H9 (cell line): ENCODE measurements at regions not wholly inside any gene's neighbourhood (a gene's known extent, or its start where the extent isn't known, plus 50 kb on each side); places are given as distances from the start of the nearest gene placed in this dataset.

Experiments
- DNase-seq: peaks from one replicate; pipeline ENCODE4 v3.0.0-alpha.2; 2017
- H2AFZ ChIP-seq: one replicate; pipeline ENCODE4 v1.6.1; 2013; ENCODE audit warnings: mild to moderate bottlenecking, low read length, control low read depth, moderate library complexity
- H2AK5ac ChIP-seq: 2 replicates; pipeline ENCODE4 v1.6.1; 2013; ENCODE audit warnings: low read length, control low read depth, mixed read lengths; ENCODE audit not compliant: insufficient read length
- H2BK120ac ChIP-seq: one replicate; pipeline ENCODE4 v1.6.1; 2013; ENCODE audit warnings: low read depth, mild to moderate bottlenecking, low read length, control low read depth, inconsistent platforms; ENCODE audit not compliant: poor library complexity, severe bottlenecking
- H2BK12ac ChIP-seq: 2 replicates; pipeline ENCODE4 v1.6.1; 2013; ENCODE audit warnings: low read length, control low read depth, mixed read lengths, low read depth; ENCODE audit not compliant: insufficient read length
- H2BK15ac ChIP-seq: 2 replicates; pipeline ENCODE4 v1.6.1; 2013; ENCODE audit warnings: low read depth, low read length, control low read depth
- H2BK20ac ChIP-seq: one replicate; pipeline ENCODE4 v1.6.1; 2013; ENCODE audit warnings: low read depth, mild to moderate bottlenecking, low read length, control low read depth, inconsistent platforms; ENCODE audit not compliant: poor library complexity, severe bottlenecking
- H2BK5ac ChIP-seq: 2 replicates; pipeline ENCODE4 v1.6.1; 2013; ENCODE audit warnings: low read length, control low read depth, mixed read lengths; ENCODE audit not compliant: insufficient read length
- H3K14ac ChIP-seq: 2 replicates; pipeline ENCODE4 v1.6.1; 2013; ENCODE audit warnings: low read length, control low read depth; ENCODE audit not compliant: insufficient read depth
- H3K18ac ChIP-seq: 2 replicates; pipeline ENCODE4 v1.6.1; 2013; ENCODE audit warnings: low read depth, mild to moderate bottlenecking, mixed read lengths, low read length, control low read depth; ENCODE audit not compliant: insufficient read length
- H3K23ac ChIP-seq: 2 replicates; pipeline ENCODE4 v1.6.1; 2013; ENCODE audit warnings: low read length, control low read depth, mixed read lengths, low read depth; ENCODE audit not compliant: insufficient read length
- H3K23me2 ChIP-seq: 2 replicates; pipeline ENCODE4 v1.6.1; 2013; ENCODE audit warnings: low read depth, mild to moderate bottlenecking, mixed read lengths, low read length, control low read depth; ENCODE audit not compliant: insufficient read length, poor library complexity, severe bottlenecking
- H3K27ac ChIP-seq: 2 replicates; pipeline ENCODE4 v1.5.1; 2013; ENCODE audit warnings: low read length, control low read depth, mixed read lengths, low read depth; ENCODE audit not compliant: insufficient read length
- H3K27me3 ChIP-seq: 2 replicates; pipeline ENCODE4 v1.6.1; 2013; ENCODE audit warnings: low read length, control low read depth, inconsistent platforms; ENCODE audit not compliant: insufficient read depth
- H3K4ac ChIP-seq: 2 replicates; pipeline ENCODE4 v1.6.1; 2013; ENCODE audit warnings: low read depth, mild to moderate bottlenecking, control low read depth, inconsistent platforms, low read length, moderate library complexity
- H3K4me1 ChIP-seq: 2 replicates; pipeline ENCODE4 v1.6.1; 2013; ENCODE audit warnings: low read length, control low read depth, inconsistent platforms; ENCODE audit not compliant: insufficient read depth
- H3K4me2 ChIP-seq: 2 replicates; pipeline ENCODE4 v1.6.1; 2013; ENCODE audit warnings: low read length, control low read depth, mixed read lengths; ENCODE audit not compliant: insufficient read length, insufficient read depth
- H3K56ac ChIP-seq: 2 replicates; pipeline ENCODE4 v1.6.1; 2013; ENCODE audit warnings: low read depth, mild to moderate bottlenecking, mixed read lengths, low read length, control low read depth; ENCODE audit not compliant: insufficient read length
- H3K79me1 ChIP-seq: 2 replicates; pipeline ENCODE4 v1.6.1; 2013; ENCODE audit warnings: low read depth, mild to moderate bottlenecking, moderate library complexity, low read length, control low read depth, inconsistent platforms; ENCODE audit not compliant: insufficient read depth, poor library complexity, severe bottlenecking
- H3K79me2 ChIP-seq: 2 replicates; pipeline ENCODE4 v1.6.1; 2013; ENCODE audit warnings: low read length, control low read depth, inconsistent platforms; ENCODE audit not compliant: insufficient read depth
- H3K9ac ChIP-seq: 2 replicates; pipeline ENCODE4 v1.6.1; 2013; ENCODE audit warnings: low read length, control low read depth, mixed read lengths; ENCODE audit not compliant: insufficient read length; ENCODE audit errors: extremely low read depth
- H3K9me3 ChIP-seq: one replicate; pipeline ENCODE4 v1.6.1; 2013; ENCODE audit warnings: low read depth, low read length, inconsistent platforms; ENCODE audit not compliant: control insufficient read depth
- H3T11ph ChIP-seq: one replicate; pipeline ENCODE4 v1.6.1; 2013; ENCODE audit warnings: mild to moderate bottlenecking, low read length, control low read depth, inconsistent platforms
- H4K20me1 ChIP-seq: one replicate; pipeline ENCODE4 v1.6.1; 2013; ENCODE audit not compliant: control insufficient read depth, insufficient read length, insufficient read depth
- H4K5ac ChIP-seq: 2 replicates; pipeline ENCODE4 v1.6.1; 2013; ENCODE audit warnings: low read depth, mild to moderate bottlenecking, mixed read lengths, low read length, control low read depth; ENCODE audit not compliant: insufficient read length
- H4K8ac ChIP-seq: replicated peaks from 2 replicates; pipeline ENCODE4 v1.6.1; 2013; ENCODE audit warnings: low read length, control low read depth, mixed read lengths, low read depth; ENCODE audit not compliant: insufficient read length
- H4K91ac ChIP-seq: 2 replicates; pipeline ENCODE4 v1.6.1; 2013; ENCODE audit warnings: low read depth, mild to moderate bottlenecking, moderate library complexity, mixed read lengths, low read length, control low read depth; ENCODE audit not compliant: insufficient read length
- H3K27ac Mint-ChIP-seq, 3 experiments: 2 replicates in 2 of 3; 3 replicates in 1 of 3; pipeline ENCODE4 v1.8.0; 2020 to 2021; ENCODE audit warnings: mixed read lengths in 3 of 3, mild to moderate bottlenecking in 1 of 3, moderate library complexity in 1 of 3
- H3K27me3 Mint-ChIP-seq: 2 replicates; pipeline ENCODE4 v1.8.0; 2021; ENCODE audit warnings: low read depth, mild to moderate bottlenecking, moderate library complexity, mixed read lengths
- H3K36me3 Mint-ChIP-seq, 3 experiments: 2 replicates in 2 of 3; 3 replicates in 1 of 3; pipeline ENCODE4 v1.8.0; 2020 to 2021; ENCODE audit warnings: low read depth in 3 of 3, mixed read lengths in 3 of 3; ENCODE audit not compliant: insufficient read depth in 1 of 3
- H3K4me1 Mint-ChIP-seq, 2 experiments: 2 replicates each; pipeline ENCODE4 v1.8.0; 2020; ENCODE audit warnings: mixed read lengths in 2 of 2
- H3K4me3 Mint-ChIP-seq, 2 experiments: 2 replicates in 1 of 2; 3 replicates in 1 of 2; pipeline ENCODE4 v1.8.0; 2020 to 2021; ENCODE audit warnings: mild to moderate bottlenecking in 2 of 2, mixed read lengths in 2 of 2, moderate library complexity in 1 of 2
- H3K9me3 Mint-ChIP-seq, 2 experiments: 2 replicates in 1 of 2; 3 replicates in 1 of 2; pipeline ENCODE4 v1.8.0; 2020; ENCODE audit warnings: mild to moderate bottlenecking in 2 of 2, mixed read lengths in 2 of 2, moderate library complexity in 1 of 2
- CTCF ChIP-seq: fragments of 200-600 bp; sonication (generic); conservative IDR thresholded peaks from 3 replicates; pipeline ENCODE4 v1.8.0; 2021; ENCODE audit warnings: antibody characterized with exemption, mild to moderate bottlenecking
- WGBS: extraction: QIAGEN DNeasy Blood & Tissue Kit; methylation state at CpG from one replicate; pipeline ENCODE4 v1.1.7; 2013; ENCODE audit warnings: missing lambda C conversion rate, low lambda C conversion rate, mixed read lengths; ENCODE audit not compliant: insufficient read length; ENCODE audit errors: extremely low coverage; 5-methylcytosine and 5-hydroxymethylcytosine counted together

GRCh38 chr6:113357041-113357440 is 500.1 kb upstream of the MARCKS start:
- DNase-seq: no peak
- Mint-ChIP-seq H3K27ac (no peak overlapping the region), H3K27me3 (no peaks in the 10 kb centered on the region), H3K36me3 (no peaks in the 10 kb centered on the region), H3K4me3 (no peak overlapping the region), H3K4me1 (peaks cover 4 to 24% of the 10 kb centered on the region in 2 experiments), H3K9me3 (no peaks in the 10 kb centered on the region)
- WGBS: no CpG with 5 or more reads among the region's 4 CpGs
- H3K9ac ChIP-seq: no peak overlapping the region
- peaks cover 2% of the 10 kb centered on the region; the same call in 1 of the 2 replicates for H3K4me1 ChIP-seq
- no peak overlapping the region for H2AK5ac ChIP-seq
- no peak overlapping the region for H2BK5ac ChIP-seq
- H2BK20ac ChIP-seq: no peak overlapping the region
- no peak overlapping the region for H4K91ac ChIP-seq
- no peak overlapping the region for H2BK15ac ChIP-seq
- no peak overlapping the region for H3T11ph ChIP-seq
- no peaks in the 10 kb centered on the region for H3K79me1 ChIP-seq
- H3K9me3 ChIP-seq: no peaks in the 10 kb centered on the region
- H3K27ac ChIP-seq: no peak overlapping the region
- H3K27me3 ChIP-seq: no peaks in the 10 kb centered on the region
- no peak overlapping the region for H2BK12ac ChIP-seq
- no peak overlapping the region for H3K4me2 ChIP-seq
- H4K20me1 ChIP-seq: no peaks in the 10 kb centered on the region
- no peak overlapping the region for H4K8ac ChIP-seq
- no peak overlapping the region for H4K5ac ChIP-seq
- TF ChIP-seq CTCF: no peak
- H3K56ac ChIP-seq: no peak overlapping the region
- no peaks in the 10 kb centered on the region for H3K23me2 ChIP-seq
- H2BK120ac ChIP-seq: no peak overlapping the region
- no peak overlapping the region for H3K18ac ChIP-seq
- no peak overlapping the region for H3K4ac ChIP-seq
- no peak overlapping the region for H3K14ac ChIP-seq
- H3K23ac ChIP-seq: no peak overlapping the region
- no peaks in the 10 kb centered on the region for H3K79me2 ChIP-seq
- no peak overlapping the region for H2AFZ ChIP-seq
